Activated CD4-positive, alpha-beta T cell treated with anti-CD3 and anti-CD28 coated beads, Interleukin-2, Interleukin-6, amounts not matched to agents 100 ng/mL and 50 ng/mL, durations not matched to agents 16 hours and 8 hours (primary cell): ENCODE measurements at regions not wholly inside any gene's neighbourhood (a gene's known extent, or its start where the extent isn't known, plus 50 kb on each side); places are given as distances from the start of the nearest gene placed in this dataset.

Source experiments
- DNase-seq: peaks from one replicate; pipeline ENCODE4 v3.0.0-alpha.2; 2020

GRCh38 chr5:171509467-171509866 lies 90.0 kb downstream of the FGF18 start:
- no peak for DNase-seq

- DNase-seq: no peak
Observed at GRCh38 chr5:171512397-171512796, 93.0 kb downstream of the FGF18 start.

GRCh38 chr5:171513591-171513990 lies 94.1 kb downstream of the FGF18 start:
- no peak for DNase-seq

DNA sequence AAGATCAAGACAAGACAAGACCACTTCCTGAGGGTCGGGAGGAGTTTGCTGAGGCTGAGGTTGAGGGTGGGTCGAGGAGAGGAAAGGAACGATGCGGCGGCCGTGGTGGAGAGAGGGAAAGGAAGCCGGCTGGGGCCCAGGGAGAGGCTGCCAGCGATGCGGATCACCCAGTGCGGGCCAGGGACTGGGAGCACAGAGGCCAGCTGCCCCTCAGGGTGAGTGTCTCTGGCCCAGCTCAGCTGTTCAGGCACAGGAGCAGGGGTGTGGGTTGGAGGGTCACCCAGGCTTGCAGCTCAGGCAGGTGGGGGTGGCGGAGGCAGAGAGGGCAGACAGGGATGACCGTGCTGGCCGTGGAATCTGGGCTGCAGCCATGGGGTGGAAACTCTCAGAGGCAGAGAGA lies 99.5 kb downstream of the FGF18 start:
- no peak for DNase-seq

- no peak for DNase-seq
Observed at GRCh38 chr5:171520300-171521174, 101.1 kb downstream of the FGF18 start.

- no peak for DNase-seq
Observed at GRCh38 chr5:171521219-171521633, 101.8 kb downstream of the FGF18 start.

- DNase-seq: no peak
Observed at GRCh38 chr5:171521679-171522078, 102.2 kb downstream of the FGF18 start.

DNA sequence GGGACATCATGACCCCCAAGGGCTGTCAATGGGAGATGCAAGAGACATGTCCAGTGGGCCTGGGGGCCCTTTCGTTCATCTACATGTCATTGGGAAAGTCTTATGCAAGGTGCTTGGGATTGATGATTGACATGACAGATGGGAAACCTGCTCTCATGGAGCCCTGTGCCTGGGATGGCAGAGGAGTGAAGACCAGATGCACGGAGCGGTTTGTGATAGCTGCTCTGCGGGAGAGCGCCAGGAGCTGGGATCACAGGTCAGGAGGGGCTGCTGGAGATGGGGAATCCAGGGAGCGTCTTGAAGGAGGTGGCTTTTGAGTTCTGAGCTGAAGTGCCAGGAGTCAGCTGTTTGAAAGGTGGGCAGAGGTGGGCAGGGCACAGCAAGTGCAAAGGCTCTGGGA lies 104.3 kb downstream of the FGF18 start:
- no peak for DNase-seq

GRCh38 chr5:171524466-171524865 lies 105.0 kb downstream of the FGF18 start:
- DNase-seq: no peak

- DNase-seq: no peak
Observed at GRCh38 chr5:171525085-171525484, 105.6 kb downstream of the FGF18 start.

DNA sequence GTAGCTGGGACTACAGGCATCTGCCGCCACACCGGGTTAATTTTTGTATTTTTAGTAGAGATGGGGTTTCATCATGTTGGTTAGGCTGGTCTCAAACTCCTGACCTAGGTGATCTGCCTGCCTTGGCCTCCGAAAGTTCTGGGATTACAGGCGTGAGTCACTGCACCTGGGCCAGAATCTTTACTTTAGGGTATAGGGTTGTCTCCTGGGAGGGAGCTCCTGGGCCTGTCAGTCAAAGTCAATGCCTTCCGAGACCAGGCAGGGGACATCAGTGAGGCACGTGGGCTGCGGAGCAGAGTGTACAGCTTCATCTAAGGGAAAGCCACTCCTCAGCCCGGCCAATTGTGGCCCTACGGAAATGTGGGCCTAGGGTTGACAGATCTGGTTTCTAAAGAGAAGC lies 108.6 kb downstream of the FGF18 start:
- no peak for DNase-seq

DNA sequence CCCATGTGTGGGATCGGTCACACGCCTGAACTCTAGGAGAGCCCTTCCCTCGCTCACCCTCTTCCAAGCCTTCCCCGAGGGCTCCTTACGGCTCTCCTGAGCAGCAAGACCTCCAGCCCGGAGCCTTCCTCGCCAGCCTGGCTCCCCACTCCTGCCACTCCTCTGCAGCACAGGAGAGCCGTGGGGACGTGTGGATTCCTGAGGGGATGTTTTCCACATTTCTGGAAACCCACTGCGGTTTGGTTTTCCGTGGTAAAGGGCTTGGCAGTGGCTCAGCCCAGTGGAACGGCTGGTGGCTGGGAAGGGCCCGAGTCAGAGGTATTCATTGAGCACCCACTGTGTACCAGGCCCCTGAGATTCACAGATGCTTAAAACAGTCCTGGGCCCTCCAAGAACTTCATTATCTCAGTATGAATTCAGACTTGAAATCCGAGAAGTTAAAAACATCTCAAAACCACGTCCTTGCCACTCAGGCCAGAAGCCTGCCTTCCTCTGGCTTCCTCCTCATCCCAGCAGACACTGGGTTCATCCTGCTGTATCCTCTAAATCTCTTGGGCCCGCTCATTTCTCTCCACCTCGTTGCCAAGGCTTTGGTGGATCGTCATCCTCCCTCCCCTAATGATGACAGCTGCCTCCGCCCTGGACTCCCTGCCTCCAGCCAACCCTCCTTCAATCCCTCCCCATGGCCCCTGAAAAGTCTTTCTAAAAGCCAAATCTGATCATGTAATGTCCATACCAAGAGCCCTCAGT lies 109.6 kb downstream of the FGF18 start:
- DNase-seq: no peak

DNA sequence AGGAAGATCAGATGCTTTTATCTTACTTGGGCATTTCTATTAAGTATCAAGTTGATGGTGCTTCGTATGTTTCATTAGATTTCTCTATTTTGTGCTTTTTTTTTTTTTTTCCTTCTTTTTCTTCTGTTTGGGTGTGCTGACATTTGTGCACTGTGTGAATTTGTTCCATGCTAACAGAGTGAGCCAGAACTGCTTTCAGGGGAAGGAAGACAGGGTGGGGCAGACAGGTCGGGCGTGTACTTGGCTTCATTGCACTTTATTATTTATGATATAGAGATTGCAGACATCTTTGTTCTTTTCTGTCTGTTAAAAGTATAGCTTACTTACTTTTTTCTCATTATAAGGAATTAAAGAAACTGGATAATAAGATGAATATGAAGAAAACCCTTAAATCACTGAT lies 112.2 kb downstream of the FGF18 start:
- DNase-seq: no peak

DNA sequence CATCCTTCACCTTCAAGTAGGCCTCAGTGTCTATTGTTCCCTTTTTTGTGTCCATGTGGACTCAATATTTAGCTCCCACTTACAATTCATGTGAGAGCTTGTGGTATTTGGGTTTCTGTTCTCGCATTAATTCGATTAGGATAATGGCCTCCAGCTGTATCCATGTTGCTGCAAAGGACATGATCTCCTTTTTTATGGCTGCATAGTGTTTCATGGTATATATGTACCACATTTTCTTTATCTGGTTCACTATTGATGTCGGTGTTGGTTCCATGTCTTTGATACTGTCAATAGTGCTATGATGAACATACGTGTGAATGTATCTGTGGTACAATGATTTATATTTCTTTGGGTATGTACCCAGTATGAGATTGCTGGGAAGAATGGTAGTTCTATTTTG lies 113.7 kb downstream of the FGF18 start:
- DNase-seq: no peak

DNA sequence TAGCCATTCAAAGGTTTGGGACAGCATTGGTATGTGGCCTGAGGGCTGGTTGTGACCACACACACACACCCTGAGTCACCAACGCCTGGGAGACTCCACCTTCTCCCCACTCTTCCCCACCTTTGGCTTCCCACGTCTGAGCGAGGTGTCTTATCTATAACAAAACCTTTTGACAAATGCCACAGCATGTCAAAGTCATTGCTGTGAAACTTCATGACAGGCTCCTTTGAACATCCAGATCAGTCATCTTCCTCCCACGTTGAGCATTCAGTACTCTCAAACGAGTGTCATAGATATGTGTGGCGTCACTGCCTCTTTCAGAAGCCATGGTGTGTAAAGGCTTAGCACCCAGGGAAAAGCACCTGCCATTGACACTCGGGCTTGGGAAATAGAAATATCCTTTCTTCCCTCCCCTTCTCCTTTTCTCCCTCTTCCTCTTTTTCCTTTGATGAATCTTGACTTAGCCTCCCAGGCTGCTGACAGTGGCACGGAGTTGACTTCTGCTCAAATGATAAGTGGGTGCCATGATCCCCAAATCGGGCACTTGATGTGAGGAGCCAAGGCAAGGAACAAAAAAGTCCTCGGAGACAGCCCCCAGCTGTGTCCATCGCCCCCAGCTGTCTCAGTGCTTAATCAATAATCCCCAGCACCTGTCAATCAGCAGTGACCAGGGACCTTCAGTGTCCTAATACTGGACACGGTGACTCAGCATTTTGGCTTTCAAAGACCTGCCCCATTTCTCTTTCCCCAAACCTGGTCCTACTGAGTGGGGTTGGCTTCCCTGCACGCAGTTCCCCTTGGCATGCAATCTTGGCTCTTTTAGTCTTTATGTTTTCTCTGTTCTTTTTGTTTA lies 114.8 kb downstream of the FGF18 start:
- no peak for DNase-seq

GRCh38 chr5:171535162-171535561 lies 115.7 kb downstream of the FGF18 start:
- DNase-seq: no peak

- DNase-seq: no peak
Observed at GRCh38 chr5:171537070-171537849, 117.8 kb downstream of the FGF18 start.

- DNase-seq: no peak
Observed at GRCh38 chr5:171537923-171538537, 118.6 kb downstream of the FGF18 start.

DNA sequence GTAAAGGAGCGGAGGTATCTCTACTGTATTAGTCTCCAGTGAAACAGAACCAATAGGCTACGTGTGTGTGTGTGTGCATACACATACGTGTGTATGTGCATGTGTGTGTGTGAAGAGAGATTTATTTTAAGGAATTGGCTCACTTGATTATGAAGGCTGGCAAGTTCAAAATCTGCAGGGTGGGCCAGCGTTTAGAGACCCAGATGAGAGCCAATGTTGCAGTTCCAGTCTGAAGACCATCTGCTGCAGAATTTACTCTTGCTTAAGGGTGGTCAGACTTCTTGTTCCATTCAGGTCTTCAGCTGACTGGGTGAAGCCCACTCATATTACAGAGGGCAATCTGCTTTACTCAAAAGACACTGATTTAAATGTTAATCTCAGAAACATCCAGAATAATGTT lies 119.2 kb downstream of the FGF18 start:
- no peak for DNase-seq

- no peak for DNase-seq
Observed at GRCh38 chr5:171540865-171541264, 121.4 kb downstream of the FGF18 start.

DNA sequence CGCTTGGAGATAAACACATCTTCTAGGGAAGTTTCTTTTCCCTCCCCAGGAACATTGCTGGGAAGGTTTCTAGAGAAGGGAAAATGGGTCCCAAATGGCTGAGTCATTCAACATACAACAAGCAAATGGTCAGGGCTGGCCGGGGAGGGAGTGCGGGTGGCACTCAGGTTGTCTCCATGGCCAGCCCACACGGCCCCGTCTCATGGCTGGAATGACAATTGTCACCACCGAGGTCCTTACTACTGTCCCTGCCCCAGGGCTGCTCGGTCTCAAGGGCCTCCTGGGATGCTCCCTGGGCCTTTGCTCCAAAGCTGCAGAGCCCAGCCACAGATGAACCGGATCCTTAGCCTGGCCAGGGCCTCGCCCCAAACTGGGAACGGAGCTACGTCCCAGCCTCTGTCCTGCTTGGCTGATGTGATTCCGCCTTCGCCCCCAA lies 121.9 kb downstream of the FGF18 start:
- no peak for DNase-seq
